ENCODE measurements at regions not wholly inside any gene's neighbourhood (a gene's known extent, or its start where the extent isn't known, plus 50 kb on each side); places are given as distances from the start of the nearest gene placed in this dataset.

- no peak for DNase-seq (ENCODE audit: low read depth, low spot score)
These were observed 82.2 kb downstream of the ZNF608 start for GRCh38 chr5:124664287-124664686.

GRCh38 chr5:124663101-124663506 is 83.3 kb downstream of the ZNF608 start:
- no peak for DNase-seq (ENCODE audit: low read depth, low spot score)

DNA sequence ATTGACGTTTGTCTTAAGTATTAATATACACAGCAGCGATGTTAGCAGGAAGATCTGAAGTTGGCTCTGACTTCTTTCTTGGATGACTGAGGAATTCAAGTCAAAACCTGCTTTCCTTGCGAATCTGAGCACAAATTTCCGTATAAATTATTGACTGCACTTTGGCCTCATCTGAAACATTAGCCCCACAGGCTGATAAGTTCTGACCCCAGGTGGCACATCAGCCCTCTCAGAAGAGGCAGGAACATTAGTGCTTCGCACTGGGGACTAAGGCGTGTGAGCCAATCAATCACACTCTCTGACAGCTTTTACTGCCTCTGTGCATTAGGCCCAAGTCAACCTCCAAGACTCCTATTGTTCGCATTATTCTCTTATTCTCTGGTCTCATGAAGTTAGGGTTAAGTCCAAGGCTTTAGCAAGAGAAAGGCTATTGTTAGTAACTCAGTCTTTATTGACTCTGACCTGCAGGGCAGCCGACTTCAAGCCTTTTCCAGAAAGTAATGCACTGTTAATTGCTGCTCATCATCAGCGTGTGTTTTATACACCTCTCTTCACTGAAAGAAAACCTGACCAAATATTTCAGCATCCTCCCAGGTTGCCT is 84.2 kb downstream of the ZNF608 start:
- DNase-seq (ENCODE audit: low read depth, low spot score), result no peak

DNA sequence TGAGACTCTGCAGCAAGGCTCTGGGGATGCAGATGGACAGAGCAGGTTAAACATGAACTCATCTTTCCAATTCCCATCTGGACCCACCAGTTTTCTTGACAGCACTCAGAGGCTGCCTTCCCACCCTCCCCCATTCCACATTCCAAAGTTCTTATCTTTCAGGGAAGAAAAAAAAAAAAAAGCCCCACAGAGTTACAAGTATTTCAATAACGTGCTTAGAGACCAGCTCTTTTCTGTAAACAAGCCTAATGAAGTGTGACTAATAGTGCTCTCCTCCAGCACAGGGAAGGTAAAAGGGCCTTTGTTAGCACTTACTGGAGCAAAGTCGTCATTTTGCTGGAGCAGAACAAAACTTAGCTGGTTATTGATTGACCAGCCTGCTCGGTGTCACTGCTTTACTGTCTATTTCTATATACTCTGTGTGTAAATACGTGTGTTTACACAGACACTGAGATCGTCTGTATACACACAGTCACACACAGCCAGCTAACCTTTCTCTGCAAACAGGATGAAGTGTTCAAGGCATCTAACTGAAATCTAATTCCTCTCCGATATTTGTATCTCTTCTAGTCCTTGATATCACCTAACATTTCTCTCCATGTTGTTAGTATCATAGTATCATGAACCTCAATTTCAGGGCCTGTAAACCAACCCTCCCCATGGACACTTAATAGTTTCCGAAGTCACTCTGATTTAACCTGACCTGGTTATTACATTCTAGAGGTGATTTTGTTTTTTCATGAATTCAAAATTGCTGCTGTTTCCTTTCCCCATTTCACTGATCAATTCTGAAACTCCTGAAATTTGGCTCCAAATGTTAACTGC is 84.9 kb downstream of the ZNF608 start:
- no peak for DNase-seq (ENCODE audit: low read depth, low spot score)

GRCh38 chr5:124660229-124661093 is 86.0 kb downstream of the ZNF608 start:
- DNase-seq (ENCODE audit: low read depth, low spot score), result no peak

DNA sequence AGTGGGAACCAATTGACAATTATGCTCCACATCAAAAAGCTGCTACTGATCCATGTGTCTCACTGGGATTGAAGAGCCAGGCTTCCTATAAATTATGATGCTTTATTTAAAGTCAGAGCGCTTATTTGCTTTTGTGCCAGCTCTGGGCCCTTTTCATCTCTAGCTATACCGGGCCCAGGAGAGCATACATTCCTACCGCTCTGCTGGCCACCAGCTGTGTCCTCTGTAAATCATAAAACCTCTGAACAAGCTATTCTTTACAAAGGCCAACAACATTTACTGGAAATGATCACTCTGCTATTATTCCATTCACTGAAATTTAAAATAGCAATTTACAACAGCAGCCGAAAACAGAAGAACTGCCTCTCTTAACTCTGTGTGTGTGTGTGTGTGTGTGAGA is 86.6 kb downstream of the ZNF608 start:
- no peak for DNase-seq (ENCODE audit: low read depth, low spot score)

DNA sequence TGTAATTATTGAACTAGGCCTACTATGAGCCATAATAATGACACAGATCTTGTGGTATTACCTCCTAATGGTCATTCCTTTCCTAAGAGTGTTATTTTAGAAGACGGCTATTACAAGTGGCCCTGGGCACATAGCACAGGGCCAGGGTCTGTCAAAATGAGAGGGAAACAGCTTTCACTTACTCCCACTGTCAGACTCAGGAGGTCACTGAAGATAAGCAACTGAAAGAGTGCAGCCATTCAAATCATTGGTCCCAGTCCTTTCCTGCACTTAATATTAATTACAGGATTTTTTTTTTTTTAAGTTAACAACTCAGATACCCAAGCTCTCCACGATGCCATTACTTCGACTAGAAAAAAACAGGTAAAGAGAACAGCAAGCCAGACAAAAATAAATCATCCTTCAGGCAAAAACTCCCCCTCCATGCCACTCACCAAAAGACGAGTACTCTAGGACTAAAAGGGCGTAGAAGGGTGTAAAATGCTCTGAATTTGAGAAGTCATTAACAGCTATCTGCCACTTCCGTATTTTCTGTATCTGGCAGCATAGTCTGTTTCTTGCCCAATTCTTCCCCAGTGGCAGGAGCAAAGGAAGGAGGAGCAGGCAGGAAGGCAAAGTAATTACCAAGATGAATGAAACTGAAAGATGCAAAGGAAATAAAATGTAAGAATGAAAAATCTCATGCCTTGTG is 87.4 kb downstream of the ZNF608 start:
- DNase-seq (ENCODE audit: low read depth, low spot score), result no peak

DNA sequence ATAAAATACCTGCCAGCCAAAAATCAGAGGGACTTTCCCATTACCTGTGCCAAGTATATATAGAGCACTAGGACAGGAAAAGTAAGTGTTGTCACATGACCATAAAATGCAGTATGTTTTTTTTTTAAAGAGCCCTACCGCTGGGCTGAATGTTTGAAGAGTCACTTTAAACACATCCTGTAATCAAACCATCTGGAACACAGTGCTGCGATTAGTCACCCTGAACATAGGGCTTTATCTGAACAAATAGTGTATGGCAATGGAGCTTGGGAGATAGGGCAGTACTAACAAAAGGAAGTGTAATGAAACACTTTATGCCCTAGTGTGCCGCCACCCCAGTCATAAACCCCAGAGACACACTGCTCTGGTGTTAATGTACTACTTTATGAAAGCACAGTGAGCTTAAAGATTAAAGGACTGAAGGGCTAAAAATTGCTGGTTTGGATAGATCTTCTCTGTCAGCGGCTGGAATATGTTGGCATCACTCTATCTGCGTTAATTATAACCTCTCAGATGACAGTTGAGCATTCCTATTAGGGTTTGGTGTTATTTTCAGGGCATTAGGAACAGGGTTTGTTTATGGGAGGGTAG is 90.4 kb downstream of the ZNF608 start:
- DNase-seq (ENCODE audit: low read depth, low spot score), result peak; percentile 54

DNA sequence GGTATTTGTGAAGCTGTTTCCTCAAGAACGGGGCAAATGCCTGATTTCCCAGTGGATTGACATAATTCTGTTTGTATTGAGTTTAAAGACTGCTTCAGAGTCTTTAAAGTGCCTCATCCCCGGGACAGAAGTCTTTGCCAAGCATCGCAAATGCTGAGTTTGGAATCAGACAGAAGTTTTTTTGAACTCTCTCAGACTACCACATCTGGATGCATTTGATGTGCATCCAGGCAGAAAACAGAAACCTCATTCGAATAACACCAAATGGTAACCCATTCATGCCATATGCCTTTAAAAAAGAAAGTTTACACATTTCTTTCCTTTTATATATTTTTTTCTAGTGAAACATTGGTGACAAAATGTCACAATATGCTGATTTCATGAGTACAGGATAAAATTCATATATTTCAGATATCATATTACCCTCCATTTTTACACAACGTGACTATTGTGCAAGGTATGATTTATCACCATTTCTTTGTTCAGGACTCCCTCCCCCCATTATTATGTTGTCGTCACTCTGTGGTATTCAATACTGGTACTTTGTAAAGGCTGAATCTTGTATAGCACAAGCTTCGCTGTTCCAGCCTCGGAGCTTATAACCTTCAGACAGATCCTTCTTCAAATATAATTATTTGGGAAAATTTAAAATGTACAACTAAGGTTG is 91.1 kb downstream of the ZNF608 start:
- no peak for DNase-seq (ENCODE audit: low read depth, low spot score)

DNA sequence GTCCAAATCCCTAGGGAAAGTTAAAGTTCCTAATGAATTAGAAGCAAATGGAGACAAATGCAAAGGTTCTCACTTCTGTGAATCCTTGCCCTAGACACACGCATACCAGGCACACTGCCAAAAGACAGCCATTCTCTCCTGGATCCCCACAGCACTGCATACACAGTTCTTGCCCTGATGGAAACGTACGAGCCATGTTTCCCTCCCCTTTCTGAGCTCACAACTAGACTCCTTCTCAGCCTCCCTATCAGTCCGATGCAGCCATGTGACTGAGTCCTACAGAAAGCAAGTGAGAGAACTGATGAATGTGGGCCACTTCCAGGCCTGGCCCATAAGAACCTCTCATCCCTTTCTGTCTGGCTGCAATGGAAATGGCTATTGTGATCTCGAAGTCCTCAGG is 92.0 kb downstream of the ZNF608 start:
- DNase-seq (ENCODE audit: low read depth, low spot score), result no peak

DNA sequence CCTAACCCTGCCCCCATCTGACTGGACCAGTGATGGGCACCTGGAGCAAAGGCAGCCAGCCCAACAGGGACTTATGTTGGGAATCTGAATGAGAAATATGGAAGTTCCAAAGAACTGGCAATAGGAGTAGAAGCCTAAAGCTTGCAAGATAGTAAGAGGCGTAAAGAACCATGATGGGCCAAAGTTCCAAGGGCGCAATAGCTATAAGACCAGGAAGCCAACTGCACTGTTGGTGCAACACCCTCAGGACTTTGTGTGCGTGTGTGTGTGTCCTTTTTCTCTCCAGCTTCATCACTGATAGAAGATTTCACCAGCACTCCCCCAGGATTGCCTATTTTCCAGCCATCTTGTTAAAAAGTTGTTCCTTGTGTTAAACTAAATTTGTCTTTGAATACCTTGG is 92.8 kb downstream of the ZNF608 start:
- no peak for DNase-seq (ENCODE audit: low read depth, low spot score)

DNA sequence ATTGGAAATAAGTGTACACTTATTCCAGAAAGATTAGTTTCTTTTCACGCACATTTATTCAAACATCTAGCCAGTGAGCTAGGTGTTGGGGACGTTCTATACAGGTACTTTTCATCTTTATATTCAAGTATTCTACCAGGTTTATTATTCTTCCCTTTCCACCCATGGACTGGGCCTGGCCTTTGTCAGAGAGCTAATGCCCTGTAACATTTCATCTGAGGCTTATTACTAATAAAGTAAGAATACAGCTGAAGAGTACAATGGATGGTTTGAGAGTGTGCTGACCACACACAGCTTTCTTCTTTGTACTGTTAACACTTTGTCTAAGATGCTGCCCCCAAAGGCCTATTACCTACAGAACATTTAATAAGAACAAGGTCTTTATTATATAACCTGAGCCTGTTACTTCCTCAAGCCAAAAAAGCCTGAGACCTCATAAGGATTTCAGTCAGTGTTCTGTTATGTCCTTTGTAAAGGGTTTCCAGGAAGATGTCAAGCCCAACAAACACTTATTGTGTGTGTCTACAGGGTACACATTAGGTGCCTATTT is 93.5 kb downstream of the ZNF608 start:
- no peak for DNase-seq (ENCODE audit: low read depth, low spot score)

DNA sequence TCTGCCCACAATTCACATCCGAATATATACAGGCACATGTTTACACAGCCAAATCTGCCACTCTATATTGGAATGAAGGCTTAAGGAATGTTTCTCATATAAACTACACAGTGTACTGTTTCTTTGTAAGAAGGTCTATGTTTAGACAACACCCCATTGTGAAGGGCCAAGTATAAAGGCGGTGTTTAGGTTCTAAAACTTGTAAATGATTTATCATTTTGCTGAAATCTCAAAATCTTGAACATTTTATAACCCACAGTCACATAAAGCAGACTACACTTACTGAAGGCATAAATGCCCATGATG is 94.0 kb downstream of the ZNF608 start:
- no peak for DNase-seq (ENCODE audit: low read depth, low spot score)

GRCh38 chr5:124651663-124652513 is 94.6 kb downstream of the ZNF608 start:
- DNase-seq (ENCODE audit: low read depth, low spot score), result no peak

DNA sequence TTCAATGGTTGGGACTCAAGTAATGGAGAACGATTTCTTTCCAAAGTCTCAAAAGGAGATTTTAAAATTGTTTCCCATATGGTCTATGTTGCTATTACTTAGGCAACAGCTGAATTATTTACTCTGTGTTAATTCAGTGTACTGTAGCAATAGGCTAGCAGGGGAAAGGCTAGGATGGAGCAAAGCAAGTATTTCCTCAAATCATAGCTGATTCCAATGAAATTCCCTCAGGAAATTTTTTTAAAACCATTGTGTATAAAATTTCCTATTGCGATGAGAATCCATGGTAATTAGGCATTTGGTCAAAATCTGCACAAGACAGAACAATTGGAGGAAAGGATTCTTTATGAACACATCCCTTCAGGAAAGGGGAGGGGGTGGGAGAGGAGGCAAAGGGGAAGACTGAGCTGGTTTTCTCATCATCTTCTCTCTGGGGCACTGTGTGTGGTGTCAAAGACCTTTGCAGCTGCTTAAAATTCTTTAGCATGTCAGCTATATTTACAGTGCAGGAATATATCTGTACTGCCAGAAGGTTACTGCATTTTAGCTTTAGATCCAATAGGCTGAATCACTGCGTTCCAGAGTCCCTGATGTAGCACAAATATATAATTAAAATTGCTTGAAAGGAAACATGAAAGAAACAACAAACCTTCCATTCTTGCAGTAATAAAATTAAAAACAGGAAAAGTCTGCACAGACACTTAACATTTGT is 95.3 kb downstream of the ZNF608 start:
- no peak for DNase-seq (ENCODE audit: low read depth, low spot score)

DNA sequence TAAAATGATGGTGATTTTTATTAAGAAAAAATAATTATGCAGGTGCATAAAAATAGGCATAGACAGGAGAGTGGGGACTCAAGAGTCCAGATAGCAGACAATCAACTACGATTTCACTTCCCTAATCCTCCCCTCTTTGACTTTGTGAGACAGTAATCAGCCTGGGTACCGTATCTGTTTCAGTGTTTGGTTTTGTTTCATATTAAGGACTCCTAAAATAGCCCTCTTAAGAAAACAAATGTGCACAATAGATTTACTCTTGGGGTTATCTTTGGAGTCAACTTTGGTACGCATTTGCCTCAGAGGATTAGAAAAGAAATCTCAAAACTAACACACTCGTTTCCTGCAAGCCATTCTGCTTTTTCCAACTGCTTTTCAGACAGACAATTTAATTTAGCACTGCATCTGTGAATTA is 96.3 kb downstream of the ZNF608 start:
- no peak for DNase-seq (ENCODE audit: low read depth, low spot score)

DNA sequence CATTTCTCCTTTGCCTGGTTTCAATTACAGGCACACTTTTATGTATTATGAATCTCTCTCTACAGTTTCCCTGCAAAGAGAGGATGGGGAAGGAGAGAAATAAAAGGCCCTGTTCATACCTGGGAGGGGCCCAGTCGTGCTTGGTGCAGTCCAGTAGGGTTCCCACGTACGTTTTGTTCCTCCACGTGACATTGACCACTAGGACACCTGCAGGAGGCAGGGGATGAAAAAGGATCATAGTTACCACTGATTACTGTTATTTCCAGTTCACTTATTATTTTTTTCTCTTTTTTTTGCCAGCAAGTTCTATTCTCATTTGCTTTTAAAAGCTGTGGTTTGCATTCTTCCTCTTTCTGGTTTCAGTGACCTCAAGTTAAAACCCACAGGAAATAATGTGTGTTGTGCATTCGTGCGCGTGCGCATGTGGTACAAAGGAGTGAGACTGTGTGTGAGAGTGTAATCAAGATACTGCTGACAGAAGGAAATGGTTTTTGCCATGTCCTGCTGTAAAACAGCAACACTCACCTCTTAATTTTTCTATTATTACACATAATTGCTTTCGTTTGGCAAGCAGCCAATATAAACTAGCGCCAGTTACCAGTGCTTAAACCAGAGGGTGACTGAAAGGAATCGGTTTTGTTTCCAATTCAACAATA is 96.8 kb downstream of the ZNF608 start:
- no peak for DNase-seq (ENCODE audit: low read depth, low spot score)

- no peak for DNase-seq (ENCODE audit: low read depth, low spot score)
These were observed 97.5 kb downstream of the ZNF608 start for GRCh38 chr5:124648902-124649467.

All from smooth muscle cell of the brain vasculature (primary cell).